Spleen (tissue), 7 donors: ENCODE measurements at regions not wholly inside any gene's neighbourhood (a gene's known extent, or its start where the extent isn't known, plus 50 kb on each side); places are given as distances from the start of the nearest gene placed in this dataset.

Experiments
- POLR2A ChIP-seq, 3 donors: fragments of 450-650 bp; IDR thresholded peaks; one replicate each; pipeline ENCODE4 v1.5.1; 2017; ENCODE audit warnings: antibody characterized with exemption in 3 of 3, mild to moderate bottlenecking in 1 of 3
- POLR2AphosphoS5 ChIP-seq, 3 donors: sonication (generic); formaldehyde crosslinking; IDR thresholded peaks; one replicate each; pipeline ENCODE4 v1.5.1; 2017; ENCODE audit warnings: antibody characterized with exemption in 3 of 3
- TF ChIP-seq, protein P1 (sequence below), 11 experiments: fragments of 200-600 bp in 7 of 11; fragments of 450-650 bp in 4 of 11; sonication (generic) in 4 of 11; IDR thresholded peaks in 8 of 11; conservative IDR thresholded peaks in 3 of 11; 1 replicate in 7 of 11; 2 replicates in 4 of 11; pipeline versions ENCODE4 v1.4.0 to v1.8.0; 2016 to 2021; ENCODE audit warnings: antibody characterized with exemption in 11 of 11, inconsistent platforms in 4 of 11, mild to moderate bottlenecking in 1 of 11
- donor health status: DM: no; HTN: no; CAD: no; lungs with moderate emphysema.
- donor health status: DM: no; HTN: no; CAD: no.
- donor health status: DM: no; HTN: no; CAD: no.

DNA sequence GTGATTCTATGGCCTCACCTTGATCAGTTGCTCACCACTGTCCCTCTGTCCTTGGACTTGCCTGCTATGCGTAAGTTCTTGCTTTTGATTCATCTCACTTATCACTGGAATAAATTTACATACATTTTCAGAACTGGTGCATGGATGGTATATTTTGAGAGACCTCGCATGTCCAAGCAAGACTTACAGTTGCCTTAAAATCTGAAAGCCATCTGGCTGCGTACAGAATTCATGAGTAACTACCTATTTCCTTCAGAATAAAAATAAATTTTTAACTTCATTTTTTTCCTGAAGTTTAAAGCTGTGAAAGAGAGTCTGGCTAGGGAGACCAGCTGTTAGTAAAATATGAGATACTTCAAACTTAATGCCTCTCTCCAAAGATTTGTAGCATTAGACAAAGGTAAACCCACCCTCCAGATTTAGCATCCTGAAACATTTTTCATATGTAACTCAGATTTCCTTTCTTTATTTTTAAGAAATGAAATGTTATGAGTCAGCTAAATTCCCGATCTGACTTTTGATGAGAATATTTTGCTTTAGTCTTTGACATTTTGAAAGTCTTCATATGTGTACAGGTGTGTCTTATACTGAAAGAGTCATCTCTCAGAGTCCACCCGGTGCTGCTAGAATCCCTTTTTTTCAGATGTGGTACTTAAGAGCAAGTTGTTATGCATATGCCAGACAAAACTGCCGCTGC, 136.4 kb upstream of the CELF2 start:
- TF ChIP-seq, protein P1, sequence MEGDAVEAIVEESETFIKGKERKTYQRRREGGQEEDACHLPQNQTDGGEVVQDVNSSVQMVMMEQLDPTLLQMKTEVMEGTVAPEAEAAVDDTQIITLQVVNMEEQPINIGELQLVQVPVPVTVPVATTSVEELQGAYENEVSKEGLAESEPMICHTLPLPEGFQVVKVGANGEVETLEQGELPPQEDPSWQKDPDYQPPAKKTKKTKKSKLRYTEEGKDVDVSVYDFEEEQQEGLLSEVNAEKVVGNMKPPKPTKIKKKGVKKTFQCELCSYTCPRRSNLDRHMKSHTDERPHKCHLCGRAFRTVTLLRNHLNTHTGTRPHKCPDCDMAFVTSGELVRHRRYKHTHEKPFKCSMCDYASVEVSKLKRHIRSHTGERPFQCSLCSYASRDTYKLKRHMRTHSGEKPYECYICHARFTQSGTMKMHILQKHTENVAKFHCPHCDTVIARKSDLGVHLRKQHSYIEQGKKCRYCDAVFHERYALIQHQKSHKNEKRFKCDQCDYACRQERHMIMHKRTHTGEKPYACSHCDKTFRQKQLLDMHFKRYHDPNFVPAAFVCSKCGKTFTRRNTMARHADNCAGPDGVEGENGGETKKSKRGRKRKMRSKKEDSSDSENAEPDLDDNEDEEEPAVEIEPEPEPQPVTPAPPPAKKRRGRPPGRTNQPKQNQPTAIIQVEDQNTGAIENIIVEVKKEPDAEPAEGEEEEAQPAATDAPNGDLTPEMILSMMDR (IDR thresholded peaks at IDR 0.05 in 8 of 11, conservative IDR thresholded peaks at IDR 0.05 in 3 of 11): no peak
- TF ChIP-seq POLR2A (IDR thresholded peaks at IDR 0.05): no peak
- TF ChIP-seq POLR2AphosphoS5 (IDR thresholded peaks at IDR 0.05): no peak
